BJ (cell line): ENCODE measurements at regions not wholly inside any gene's neighbourhood (a gene's known extent, or its start where the extent isn't known, plus 50 kb on each side); places are given as distances from the start of the nearest gene placed in this dataset.

Experiments
- CTCF ChIA-PET: fragments of 350-600 bp; formaldehyde crosslinking; extraction: SDS; loops from one replicate; lab custom pipeline; 2021; ENCODE audit warnings: antibody characterized with exemption, inconsistent platforms; lab: Yijun Ruan, JAX
- POLR2A ChIA-PET: fragments of 300-600 bp; sonication (Branson Sonifier 250); formaldehyde crosslinking; extraction: SDS; loops from one replicate; lab custom pipeline; 2021; ENCODE audit warnings: antibody characterized with exemption; lab: Charles Lee
- DNase-seq: peaks from one replicate; pipeline ENCODE4 v3.0.0-alpha.2; 2011; ENCODE audit warnings: low read depth
- H3K27me3 ChIP-seq: 2 replicates; pipeline ENCODE4 v1.6.0; 2011; ENCODE audit warnings: low read length; ENCODE audit not compliant: control insufficient read depth, insufficient read depth
- H3K36me3 ChIP-seq: 2 replicates; pipeline ENCODE4 v1.5.1; 2011; ENCODE audit warnings: low read length; ENCODE audit not compliant: control insufficient read depth, insufficient read depth
- H3K4me3 ChIP-seq: 2 replicates; pipeline ENCODE4 v1.5.1; 2011; ENCODE audit warnings: low read depth, mild to moderate bottlenecking, control low read depth, low read length
- CTCF ChIP-seq: IDR thresholded peaks from 2 replicates; pipeline ENCODE4 v1.5.1; 2011; ENCODE audit warnings: low read depth, mild to moderate bottlenecking, control low read depth, inconsistent platforms, low read length, moderate library complexity; ENCODE audit not compliant: insufficient read depth

- Histone ChIP-seq H3K4me3 (no peak overlapping the region), H3K27me3 (no peaks in the 10 kb centered on the region), H3K36me3 (no peaks in the 10 kb centered on the region)
- TF ChIP-seq CTCF: no peak
- no peak for DNase-seq
- ChIA-PET POLR2A (no interaction called here), CTCF (interaction anchor here (1.4 kb wide), 1 partner anchor 9 kb away, joined by 3 read pairs; no protein-coding TSS in a partner anchor)
These were observed 332.7 kb upstream of the KLF12 start for GRCh38 chr13:74466864-74467263.

- no peak for DNase-seq
- CTCF ChIA-PET: interaction anchor here (1.4 kb wide), 1 partner anchor 10 kb away, joined by 3 read pairs; no protein-coding TSS in a partner anchor
- H3K4me3 ChIP-seq: no peak overlapping the region
- no peaks in the 10 kb centered on the region for H3K36me3 ChIP-seq
- no peak for TF ChIP-seq CTCF
- POLR2A ChIA-PET: no interaction called here
- no peaks in the 10 kb centered on the region for H3K27me3 ChIP-seq
These were observed 331.8 kb upstream of the KLF12 start for GRCh38 chr13:74466020-74466419.

GRCh38 chr13:74465271-74465670 is 331.1 kb upstream of the KLF12 start:
- DNase-seq: no peak
- Histone ChIP-seq H3K4me3 (no peak overlapping the region), H3K36me3 (no peaks in the 10 kb centered on the region), H3K27me3 (0 out of 2 replicates have a peak, but pooled peaks cover 1% of the 10 kb centered on the region)
- CTCF ChIA-PET: interaction anchor here (1.4 kb wide), 1 partner anchor 11 kb away, joined by 3 read pairs; no protein-coding TSS in a partner anchor
- POLR2A ChIA-PET: no interaction called here
- no peak for TF ChIP-seq CTCF

GRCh38 chr13:74464670-74465069 is 330.5 kb upstream of the KLF12 start:
- CTCF ChIA-PET: no interaction called here
- 0 out of 2 replicates have a peak, but pooled peaks cover 1% of the 10 kb centered on the region for H3K27me3 ChIP-seq
- no peak for DNase-seq
- POLR2A ChIA-PET: no interaction called here
- TF ChIP-seq CTCF: no peak
- H3K36me3 ChIP-seq: no peaks in the 10 kb centered on the region
- H3K4me3 ChIP-seq: no peak overlapping the region

- ChIA-PET POLR2A (no interaction called here), CTCF (interaction anchor here (0.6 kb wide), 1 partner anchor 38 kb away, joined by 4 read pairs; no protein-coding TSS in a partner anchor)
- DNase-seq: no peak
- no peak overlapping the region for H3K4me3 ChIP-seq
- 0 out of 2 replicates have a peak, but pooled peaks cover 1% of the 10 kb centered on the region for H3K27me3 ChIP-seq
- H3K36me3 ChIP-seq: no peaks in the 10 kb centered on the region
- TF ChIP-seq CTCF: no peak
These were observed 326.8 kb upstream of the KLF12 start for GRCh38 chr13:74461011-74461410.
